Suppressor macrophage (primary cell): ENCODE measurements at regions not wholly inside any gene's neighbourhood (a gene's known extent, or its start where the extent isn't known, plus 50 kb on each side); places are given as distances from the start of the nearest gene placed in this dataset.

Source experiments
- DNase-seq, 4 experiments: peaks; one replicate each; pipeline ENCODE4 v3.0.0-alpha.2; 2020 to 2022

GRCh38 chr13:85278851-85279250 is 520.4 kb downstream of the SLITRK6 start:
- no peak for DNase-seq

GRCh38 chr13:85277748-85278147 is 521.5 kb downstream of the SLITRK6 start:
- DNase-seq = no peak

- no peak for DNase-seq
Measured at GRCh38 chr13:85266771-85267170, 532.4 kb downstream of the SLITRK6 start.

GRCh38 chr13:85266331-85266730 is 532.9 kb downstream of the SLITRK6 start:
- no peak for DNase-seq

GRCh38 chr13:85265296-85265695 is 533.9 kb downstream of the SLITRK6 start:
- DNase-seq = no peak

GRCh38 chr13:85262499-85262898 is 536.7 kb downstream of the SLITRK6 start:
- DNase-seq = no peak

- DNase-seq = no peak
Measured at GRCh38 chr13:85261757-85262346, 537.4 kb downstream of the SLITRK6 start.

GRCh38 chr13:85260896-85261295 is 538.3 kb downstream of the SLITRK6 start:
- DNase-seq = no peak

GRCh38 chr13:85255978-85256377 is 543.2 kb downstream of the SLITRK6 start:
- no peak for DNase-seq

GRCh38 chr13:85254641-85255040 is 544.6 kb downstream of the SLITRK6 start:
- DNase-seq = no peak

- no peak for DNase-seq
Measured at GRCh38 chr13:85249151-85249550, 550.1 kb downstream of the SLITRK6 start.

GRCh38 chr13:85247780-85248179 is 551.4 kb downstream of the SLITRK6 start:
- DNase-seq = no peak

GRCh38 chr13:85243831-85244230 is 555.4 kb downstream of the SLITRK6 start:
- no peak for DNase-seq

GRCh38 chr13:85241060-85241459 is 558.2 kb downstream of the SLITRK6 start:
- DNase-seq = no peak

GRCh38 chr13:85236413-85236812 is 562.8 kb downstream of the SLITRK6 start:
- DNase-seq = no peak

GRCh38 chr13:85230691-85231093 is 568.5 kb downstream of the SLITRK6 start:
- no peak for DNase-seq

GRCh38 chr13:85228692-85229091 is 570.5 kb downstream of the SLITRK6 start:
- DNase-seq = no peak

- no peak for DNase-seq
Measured at GRCh38 chr13:85223883-85224656, 575.1 kb downstream of the SLITRK6 start.

GRCh38 chr13:85216576-85216975 is 582.6 kb downstream of the SLITRK6 start:
- DNase-seq = no peak

- DNase-seq = no peak
Measured at GRCh38 chr13:85212692-85213091, 586.5 kb downstream of the SLITRK6 start.

GRCh38 chr13:85204668-85205344 is 594.4 kb downstream of the SLITRK6 start:
- DNase-seq = no peak

- no peak for DNase-seq
Measured at GRCh38 chr13:85197431-85197830, 601.8 kb downstream of the SLITRK6 start.

GRCh38 chr13:85194482-85194881 is 604.7 kb downstream of the SLITRK6 start:
- DNase-seq = no peak
